ENCODE measurements at regions not wholly inside any gene's neighbourhood (a gene's known extent, or its start where the extent isn't known, plus 50 kb on each side); places are given as distances from the start of the nearest gene placed in this dataset.

DNA sequence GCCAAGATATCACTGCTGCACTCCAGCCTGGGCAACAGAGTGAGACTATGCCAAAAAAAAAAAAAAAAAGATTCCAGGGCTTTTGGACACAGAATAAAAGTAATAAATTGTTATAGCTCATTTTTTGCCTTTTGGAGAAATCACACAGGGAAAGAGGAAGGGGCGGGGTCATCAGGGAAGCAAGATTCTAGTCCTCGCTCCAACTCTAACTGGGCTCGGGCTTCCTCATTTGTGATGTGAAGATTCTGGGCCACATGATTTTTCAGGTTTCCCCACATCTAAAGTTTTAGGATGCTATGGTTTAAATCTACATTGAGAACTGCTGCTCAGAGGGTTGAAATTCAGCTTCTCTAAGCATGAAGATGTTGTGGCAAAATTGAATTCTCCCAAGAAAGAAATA is 179.3 kb upstream of the PLXNA2 start:
- Histone ChIP-seq H3K9ac (ENCODE audit: low read depth, low read length) (no peak overlapping the region), H3K4me2 (ENCODE audit: low read length) (no peak overlapping the region), H3K27me3 (ENCODE audit: control insufficient read depth, insufficient read depth, low read length) (peaks cover 3% of the 10 kb centered on the region), H3K4me1 (ENCODE audit: control insufficient read depth, insufficient read depth, low read length) (no peaks in the 10 kb centered on the region), H3K4me3 (ENCODE audit: low read length) (no peak overlapping the region), H3K36me3 (ENCODE audit: insufficient read depth, low read length) (no peaks in the 10 kb centered on the region), H3K9me3 (replicated peaks; ENCODE audit: low read length) (no peaks in the 10 kb centered on the region)

DNA sequence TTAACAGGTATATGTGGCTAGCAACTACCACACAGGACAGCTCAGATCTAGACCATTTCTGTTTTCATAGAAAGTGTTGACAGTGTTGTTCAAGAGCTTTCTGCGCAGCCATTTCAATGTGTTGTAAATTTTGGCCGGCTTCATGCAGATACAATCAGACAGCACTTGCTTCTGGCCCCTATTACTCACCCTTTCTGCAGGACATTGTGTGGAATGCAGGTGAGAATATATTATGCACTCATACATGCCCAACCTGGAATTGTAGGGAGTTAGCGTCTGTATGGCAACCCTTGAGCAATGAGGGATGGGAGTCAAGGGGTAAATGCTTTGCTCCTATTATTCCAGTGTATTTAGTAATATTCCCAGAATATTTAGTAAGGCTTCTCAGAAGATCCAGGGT is 180.9 kb upstream of the PLXNA2 start:
- peaks cover 4% of the 10 kb centered on the region for H3K27me3 ChIP-seq (ENCODE audit: control insufficient read depth, insufficient read depth, low read length)
- H3K4me2 ChIP-seq (ENCODE audit: low read length), result no peak overlapping the region
- H3K4me3 ChIP-seq (ENCODE audit: low read length), result no peak overlapping the region
- no peaks in the 10 kb centered on the region for H3K9me3 ChIP-seq (replicated peaks; ENCODE audit: low read length)
- H3K9ac ChIP-seq (ENCODE audit: low read depth, low read length), result no peak overlapping the region
- no peaks in the 10 kb centered on the region for H3K4me1 ChIP-seq (ENCODE audit: control insufficient read depth, insufficient read depth, low read length)
- H3K36me3 ChIP-seq (ENCODE audit: insufficient read depth, low read length), result no peaks in the 10 kb centered on the region

DNA sequence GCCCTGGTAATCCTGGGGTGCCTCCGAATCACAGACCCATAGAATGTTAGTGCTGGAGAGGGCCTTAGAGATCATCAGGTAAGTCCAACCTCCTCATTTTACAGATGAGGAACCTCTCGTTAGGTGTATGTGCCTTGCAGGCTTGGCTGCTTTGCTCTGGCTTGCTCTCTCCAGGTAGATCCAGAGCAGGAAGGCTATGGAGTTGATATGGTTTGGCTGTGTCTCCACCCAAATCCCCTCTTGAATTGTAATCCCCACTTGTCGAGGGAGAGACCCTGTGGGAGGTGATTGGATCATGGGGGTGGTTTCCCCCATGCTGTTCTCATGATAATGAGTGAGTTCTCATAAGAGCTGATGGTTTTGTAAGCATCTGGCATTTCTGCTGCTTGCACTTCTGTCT is 186.0 kb upstream of the PLXNA2 start:
- Histone ChIP-seq H3K4me3 (ENCODE audit: low read length) (no peak overlapping the region), H3K9ac (ENCODE audit: low read depth, low read length) (no peak overlapping the region), H3K4me1 (ENCODE audit: control insufficient read depth, insufficient read depth, low read length) (peaks cover 21% of the 10 kb centered on the region), H3K27me3 (ENCODE audit: control insufficient read depth, insufficient read depth, low read length) (peaks cover 4% of the 10 kb centered on the region), H3K9me3 (replicated peaks; ENCODE audit: low read length) (no peaks in the 10 kb centered on the region), H3K36me3 (ENCODE audit: insufficient read depth, low read length) (no peaks in the 10 kb centered on the region), H3K4me2 (ENCODE audit: low read length) (no peak overlapping the region)

GRCh38 chr1:208431721-208432120 is 187.5 kb upstream of the PLXNA2 start:
- no peaks in the 10 kb centered on the region for H3K9me3 ChIP-seq (replicated peaks; ENCODE audit: low read length)
- no peak overlapping the region for H3K4me3 ChIP-seq (ENCODE audit: low read length)
- H3K9ac ChIP-seq (ENCODE audit: low read depth, low read length), result no peak overlapping the region
- peaks cover 4% of the 10 kb centered on the region for H3K27me3 ChIP-seq (ENCODE audit: control insufficient read depth, insufficient read depth, low read length)
- peaks cover 21% of the 10 kb centered on the region for H3K4me1 ChIP-seq (ENCODE audit: control insufficient read depth, insufficient read depth, low read length)
- no peaks in the 10 kb centered on the region for H3K36me3 ChIP-seq (ENCODE audit: insufficient read depth, low read length)
- H3K4me2 ChIP-seq (ENCODE audit: low read length), result peak overlapping the region; percentile 41

DNA sequence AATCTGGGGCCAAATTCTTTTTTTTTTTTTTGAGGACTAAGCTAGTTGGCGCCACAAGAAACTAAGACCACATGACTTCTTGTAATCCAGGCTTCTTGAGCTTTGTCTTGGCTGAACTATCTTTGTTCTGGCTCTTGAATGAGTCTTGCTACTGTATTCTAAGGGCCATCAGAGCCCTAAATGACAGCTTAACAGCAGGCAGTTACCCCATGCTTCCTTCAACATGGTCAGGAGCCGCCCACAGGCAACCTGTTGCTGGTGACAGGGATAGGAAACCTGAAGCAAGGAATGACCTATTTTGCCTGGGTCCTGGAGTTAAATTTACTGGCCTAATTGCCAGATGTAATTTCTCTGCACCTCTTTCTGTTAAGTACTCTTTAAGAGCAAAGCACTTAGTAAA is 188.2 kb upstream of the PLXNA2 start:
- H3K36me3 ChIP-seq (ENCODE audit: insufficient read depth, low read length), result no peaks in the 10 kb centered on the region
- H3K4me2 ChIP-seq (ENCODE audit: low read length), result peak overlapping the region; percentile 41
- H3K4me1 ChIP-seq (ENCODE audit: control insufficient read depth, insufficient read depth, low read length), result peaks cover 24% of the 10 kb centered on the region
- H3K4me3 ChIP-seq (ENCODE audit: low read length), result no peak overlapping the region
- peaks cover 4% of the 10 kb centered on the region for H3K27me3 ChIP-seq (ENCODE audit: control insufficient read depth, insufficient read depth, low read length)
- no peak overlapping the region for H3K9ac ChIP-seq (ENCODE audit: low read depth, low read length)
- no peaks in the 10 kb centered on the region for H3K9me3 ChIP-seq (replicated peaks; ENCODE audit: low read length)

- Histone ChIP-seq H3K4me2 (ENCODE audit: low read length) (no peak overlapping the region), H3K4me1 (ENCODE audit: control insufficient read depth, insufficient read depth, low read length) (peaks cover 29% of the 10 kb centered on the region), H3K4me3 (ENCODE audit: low read length) (no peak overlapping the region), H3K9me3 (replicated peaks; ENCODE audit: low read length) (no peaks in the 10 kb centered on the region), H3K36me3 (ENCODE audit: insufficient read depth, low read length) (no peaks in the 10 kb centered on the region), H3K27me3 (ENCODE audit: control insufficient read depth, insufficient read depth, low read length) (peaks cover 4% of the 10 kb centered on the region), H3K9ac (ENCODE audit: low read depth, low read length) (no peak overlapping the region)
These were observed 188.9 kb upstream of the PLXNA2 start for GRCh38 chr1:208433086-208433485.

DNA sequence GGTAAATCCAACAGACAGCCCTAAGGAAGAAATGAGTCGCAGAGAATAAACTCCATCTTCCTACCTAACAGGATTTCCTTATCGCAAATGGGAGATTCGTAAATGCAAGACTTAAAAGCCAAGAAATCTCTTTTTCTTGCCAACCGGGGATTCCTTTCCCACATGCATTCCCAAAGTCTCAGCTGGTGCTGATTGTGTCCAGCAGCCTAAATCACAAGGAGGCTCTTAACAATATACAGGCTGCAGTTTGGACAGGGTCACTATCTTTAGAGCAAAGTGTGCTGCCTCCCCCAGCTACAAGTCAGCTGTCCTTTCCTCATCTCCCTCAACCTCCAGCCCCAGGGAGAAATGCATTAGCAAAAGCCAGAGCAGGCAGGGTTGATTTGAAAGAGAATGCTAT is 189.8 kb upstream of the PLXNA2 start:
- Histone ChIP-seq H3K9ac (ENCODE audit: low read depth, low read length) (no peak overlapping the region), H3K4me1 (ENCODE audit: control insufficient read depth, insufficient read depth, low read length) (peaks cover 29% of the 10 kb centered on the region), H3K27me3 (ENCODE audit: control insufficient read depth, insufficient read depth, low read length) (no peaks in the 10 kb centered on the region), H3K4me3 (ENCODE audit: low read length) (no peak overlapping the region), H3K9me3 (replicated peaks; ENCODE audit: low read length) (no peaks in the 10 kb centered on the region), H3K4me2 (ENCODE audit: low read length) (no peak overlapping the region), H3K36me3 (ENCODE audit: insufficient read depth, low read length) (no peaks in the 10 kb centered on the region)

DNA sequence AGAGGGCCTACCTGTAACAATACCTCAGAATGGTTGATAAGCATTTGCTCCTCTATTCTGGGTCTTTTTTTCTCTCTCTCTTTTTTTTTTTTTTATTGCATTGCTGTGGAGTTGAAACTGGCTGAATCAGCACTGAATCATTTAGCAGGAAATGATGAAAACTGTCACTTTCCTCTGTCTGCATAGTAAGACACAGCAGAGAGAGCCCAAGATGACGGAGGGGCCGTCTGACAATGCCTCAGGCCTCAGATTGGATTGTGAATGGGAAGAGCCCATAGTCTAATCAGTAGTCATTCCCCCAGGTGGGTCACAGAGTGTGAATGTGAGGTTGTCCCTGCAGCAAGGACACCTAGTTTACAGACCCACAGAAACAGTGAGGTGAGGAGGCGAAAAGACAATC is 193.2 kb upstream of the PLXNA2 start:
- Histone ChIP-seq H3K9ac (ENCODE audit: low read depth, low read length) (no peak overlapping the region), H3K9me3 (replicated peaks; ENCODE audit: low read length) (no peaks in the 10 kb centered on the region), H3K4me2 (ENCODE audit: low read length) (peak overlapping the region; percentile 26), H3K4me1 (ENCODE audit: control insufficient read depth, insufficient read depth, low read length) (peaks cover 19% of the 10 kb centered on the region), H3K36me3 (ENCODE audit: insufficient read depth, low read length) (no peaks in the 10 kb centered on the region), H3K4me3 (ENCODE audit: low read length) (no peak overlapping the region), H3K27me3 (ENCODE audit: control insufficient read depth, insufficient read depth, low read length) (no peaks in the 10 kb centered on the region)

DNA sequence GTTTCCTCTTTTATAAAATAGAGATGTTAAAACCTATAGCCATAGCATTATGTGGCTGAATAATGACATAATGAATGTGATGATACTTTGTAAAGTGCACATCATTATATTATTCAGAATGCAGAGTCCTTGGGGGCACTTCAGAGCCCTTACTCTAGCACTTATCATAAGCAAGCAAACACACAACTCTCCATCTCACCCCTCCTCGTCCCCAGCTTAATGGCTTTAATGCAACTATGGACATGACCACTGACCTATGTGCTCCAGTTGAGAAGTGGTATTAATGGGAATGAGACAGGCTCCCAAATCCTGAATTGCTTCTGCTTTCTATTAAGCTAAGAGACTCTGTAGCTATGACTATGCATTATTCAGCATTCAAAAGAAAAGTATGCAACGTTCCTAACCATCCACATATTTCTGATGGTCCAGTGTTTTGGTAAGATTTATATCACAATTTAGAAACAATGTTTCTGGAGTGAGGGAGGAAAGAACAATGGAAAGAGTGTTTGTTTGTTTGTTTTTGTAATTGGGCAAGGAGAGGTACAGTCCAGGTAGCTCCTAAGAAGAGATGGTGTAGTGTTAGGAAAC is 194.0 kb upstream of the PLXNA2 start:
- H3K9me3 ChIP-seq (replicated peaks; ENCODE audit: low read length), result no peaks in the 10 kb centered on the region
- H3K4me1 ChIP-seq (ENCODE audit: control insufficient read depth, insufficient read depth, low read length), result peaks cover 11% of the 10 kb centered on the region
- H3K9ac ChIP-seq (ENCODE audit: low read depth, low read length), result no peak overlapping the region
- no peak overlapping the region for H3K4me2 ChIP-seq (ENCODE audit: low read length)
- no peaks in the 10 kb centered on the region for H3K27me3 ChIP-seq (ENCODE audit: control insufficient read depth, insufficient read depth, low read length)
- no peak overlapping the region for H3K4me3 ChIP-seq (ENCODE audit: low read length)
- no peaks in the 10 kb centered on the region for H3K36me3 ChIP-seq (ENCODE audit: insufficient read depth, low read length)

DNA sequence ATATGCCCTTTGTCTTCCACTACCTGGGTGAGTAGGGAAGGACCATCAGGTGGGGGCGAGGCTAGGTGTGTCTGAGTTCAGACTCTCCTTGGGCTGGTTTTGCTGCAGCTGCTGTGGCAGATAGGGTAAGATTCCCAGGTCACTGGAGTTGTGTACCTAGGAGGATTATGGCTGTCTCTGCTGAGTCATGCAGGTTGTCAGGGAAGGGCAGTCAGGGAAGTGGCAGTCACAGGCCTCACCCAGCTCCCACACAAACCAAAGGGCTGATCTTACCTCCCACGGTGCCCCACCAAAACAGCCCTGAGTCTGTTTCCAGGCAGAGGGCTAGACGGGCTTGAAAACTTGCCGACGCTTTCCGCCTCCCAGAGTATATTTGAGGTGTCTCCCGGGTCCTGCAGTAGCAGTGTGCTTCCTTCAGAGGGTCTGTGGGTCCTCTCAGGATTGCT is 201.6 kb upstream of the PLXNA2 start:
- H3K36me3 ChIP-seq (ENCODE audit: insufficient read depth, low read length), result no peaks in the 10 kb centered on the region
- H3K4me2 ChIP-seq (ENCODE audit: low read length), result no peak overlapping the region
- no peaks in the 10 kb centered on the region for H3K9me3 ChIP-seq (replicated peaks; ENCODE audit: low read length)

GRCh38 chr1:208446271-208446691 is 202.1 kb upstream of the PLXNA2 start:
- no peak overlapping the region for H3K4me2 ChIP-seq (ENCODE audit: low read length)
- no peak overlapping the region for H3K9ac ChIP-seq (ENCODE audit: low read depth, low read length)
- no peak overlapping the region for H3K4me3 ChIP-seq (ENCODE audit: low read length)

More for the DNA sequence above, 201.6 kb upstream of the PLXNA2 start:
- Histone ChIP-seq H3K4me1 (ENCODE audit: control insufficient read depth, insufficient read depth, low read length) (no peaks in the 10 kb centered on the region), H3K4me3 (ENCODE audit: low read length) (no peak overlapping the region), H3K9ac (ENCODE audit: low read depth, low read length) (no peak overlapping the region), H3K27me3 (ENCODE audit: control insufficient read depth, insufficient read depth, low read length) (peaks cover 2% of the 10 kb centered on the region)

DNA sequence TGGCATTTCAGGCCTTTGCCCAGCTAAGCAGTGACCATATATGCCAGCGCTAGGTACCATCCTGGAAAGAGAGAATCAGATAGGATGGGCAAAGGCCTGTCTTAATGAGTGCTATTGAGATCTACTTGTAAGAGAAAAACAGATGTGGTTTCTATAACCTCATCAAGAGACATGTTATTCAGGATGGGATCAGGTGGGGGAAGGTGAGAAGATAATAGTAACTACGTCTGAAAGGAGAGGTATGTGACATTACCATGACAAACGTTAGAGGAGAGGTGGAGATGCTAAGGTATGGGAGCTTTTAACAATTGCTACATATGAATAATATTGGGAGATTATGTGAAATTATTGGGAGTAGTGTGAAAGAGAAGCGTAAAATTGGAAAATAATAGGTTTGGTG is 204.2 kb upstream of the PLXNA2 start:
- Histone ChIP-seq H3K9ac (ENCODE audit: low read depth, low read length) (no peak overlapping the region), H3K4me1 (ENCODE audit: control insufficient read depth, insufficient read depth, low read length) (no peaks in the 10 kb centered on the region), H3K27me3 (ENCODE audit: control insufficient read depth, insufficient read depth, low read length) (peaks cover 3% of the 10 kb centered on the region), H3K36me3 (ENCODE audit: insufficient read depth, low read length) (no peaks in the 10 kb centered on the region), H3K4me3 (ENCODE audit: low read length) (no peak overlapping the region), H3K9me3 (replicated peaks; ENCODE audit: low read length) (no peaks in the 10 kb centered on the region), H3K4me2 (ENCODE audit: low read length) (no peak overlapping the region)

More at GRCh38 chr1:208446271-208446691, 202.1 kb upstream of the PLXNA2 start:
- no peaks in the 10 kb centered on the region for H3K36me3 ChIP-seq (ENCODE audit: insufficient read depth, low read length)
- no peaks in the 10 kb centered on the region for H3K4me1 ChIP-seq (ENCODE audit: control insufficient read depth, insufficient read depth, low read length)
- no peaks in the 10 kb centered on the region for H3K9me3 ChIP-seq (replicated peaks; ENCODE audit: low read length)
- peaks cover 3% of the 10 kb centered on the region for H3K27me3 ChIP-seq (ENCODE audit: control insufficient read depth, insufficient read depth, low read length)
